Omental fat pad (tissue), 3 donors: ENCODE measurements at regions not wholly inside any gene's neighbourhood (a gene's known extent, or its start where the extent isn't known, plus 50 kb on each side); places are given as distances from the start of the nearest gene placed in this dataset.
"Not testable (repeated sequence)": the region's sequence is repeated elsewhere in the genome, so short reads cannot be mapped to it uniquely, and the experiment has no call there.

Source experiments
- ATAC-seq: fragments of 150-250 bp; one replicate; pipeline ENCODE4 v1.9.1; 2016; ENCODE audit warnings: mild to moderate bottlenecking, moderate library complexity; ENCODE audit not compliant: low FRiP score
- DNase-seq: peaks from one replicate; pipeline ENCODE4 v3.0.0-alpha.2; 2019; ENCODE audit warnings: low spot score
- TF ChIP-seq, protein P1 (sequence below), 3 donors: fragments of 450-650 bp; IDR thresholded peaks; one replicate each; pipeline ENCODE4 v1.5.1; 2016 to 2017; ENCODE audit warnings: antibody characterized with exemption in 3 of 3, mild to moderate bottlenecking in 3 of 3, moderate library complexity in 2 of 3

DNA sequence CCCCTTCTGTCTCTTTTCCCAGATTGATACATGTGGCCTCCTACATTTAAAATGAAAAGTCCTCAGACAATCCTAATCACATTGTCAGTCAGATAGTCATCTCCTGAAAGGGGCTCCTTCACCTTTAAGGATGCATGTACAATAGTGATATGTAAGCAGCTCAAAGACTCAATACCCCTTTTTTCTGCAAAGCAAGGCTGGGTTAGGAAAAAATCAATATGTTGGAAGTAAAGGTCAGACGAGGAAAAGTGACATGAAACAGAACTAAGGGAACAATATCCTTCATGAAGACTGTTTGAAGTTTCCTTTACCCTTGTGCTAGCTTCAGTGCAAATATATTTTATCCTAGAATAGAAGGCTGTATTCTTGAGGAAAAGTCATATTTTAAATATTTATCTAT, 539.3 kb downstream of the NR2F2 start:
- TF ChIP-seq, protein P1, sequence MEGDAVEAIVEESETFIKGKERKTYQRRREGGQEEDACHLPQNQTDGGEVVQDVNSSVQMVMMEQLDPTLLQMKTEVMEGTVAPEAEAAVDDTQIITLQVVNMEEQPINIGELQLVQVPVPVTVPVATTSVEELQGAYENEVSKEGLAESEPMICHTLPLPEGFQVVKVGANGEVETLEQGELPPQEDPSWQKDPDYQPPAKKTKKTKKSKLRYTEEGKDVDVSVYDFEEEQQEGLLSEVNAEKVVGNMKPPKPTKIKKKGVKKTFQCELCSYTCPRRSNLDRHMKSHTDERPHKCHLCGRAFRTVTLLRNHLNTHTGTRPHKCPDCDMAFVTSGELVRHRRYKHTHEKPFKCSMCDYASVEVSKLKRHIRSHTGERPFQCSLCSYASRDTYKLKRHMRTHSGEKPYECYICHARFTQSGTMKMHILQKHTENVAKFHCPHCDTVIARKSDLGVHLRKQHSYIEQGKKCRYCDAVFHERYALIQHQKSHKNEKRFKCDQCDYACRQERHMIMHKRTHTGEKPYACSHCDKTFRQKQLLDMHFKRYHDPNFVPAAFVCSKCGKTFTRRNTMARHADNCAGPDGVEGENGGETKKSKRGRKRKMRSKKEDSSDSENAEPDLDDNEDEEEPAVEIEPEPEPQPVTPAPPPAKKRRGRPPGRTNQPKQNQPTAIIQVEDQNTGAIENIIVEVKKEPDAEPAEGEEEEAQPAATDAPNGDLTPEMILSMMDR (IDR thresholded peaks at IDR 0.05) = no peak
- DNase-seq (no peak), ATAC-seq (no peak)

- DNase-seq (no peak), ATAC-seq (no peak)
- TF ChIP-seq, protein P1 (IDR thresholded peaks at IDR 0.05) = no peak
Measured at GRCh38 chr15:96870580-96870979, 540.1 kb downstream of the NR2F2 start.

GRCh38 chr15:96877442-96877841, 546.9 kb downstream of the NR2F2 start:
- not testable (repeated sequence) for ATAC-seq, DNase-seq

- ATAC-seq (no peak), DNase-seq (no peak)
- TF ChIP-seq, protein P1 (IDR thresholded peaks at IDR 0.05) = no peak
Measured at GRCh38 chr15:96878129-96878528, 547.6 kb downstream of the NR2F2 start.

DNA sequence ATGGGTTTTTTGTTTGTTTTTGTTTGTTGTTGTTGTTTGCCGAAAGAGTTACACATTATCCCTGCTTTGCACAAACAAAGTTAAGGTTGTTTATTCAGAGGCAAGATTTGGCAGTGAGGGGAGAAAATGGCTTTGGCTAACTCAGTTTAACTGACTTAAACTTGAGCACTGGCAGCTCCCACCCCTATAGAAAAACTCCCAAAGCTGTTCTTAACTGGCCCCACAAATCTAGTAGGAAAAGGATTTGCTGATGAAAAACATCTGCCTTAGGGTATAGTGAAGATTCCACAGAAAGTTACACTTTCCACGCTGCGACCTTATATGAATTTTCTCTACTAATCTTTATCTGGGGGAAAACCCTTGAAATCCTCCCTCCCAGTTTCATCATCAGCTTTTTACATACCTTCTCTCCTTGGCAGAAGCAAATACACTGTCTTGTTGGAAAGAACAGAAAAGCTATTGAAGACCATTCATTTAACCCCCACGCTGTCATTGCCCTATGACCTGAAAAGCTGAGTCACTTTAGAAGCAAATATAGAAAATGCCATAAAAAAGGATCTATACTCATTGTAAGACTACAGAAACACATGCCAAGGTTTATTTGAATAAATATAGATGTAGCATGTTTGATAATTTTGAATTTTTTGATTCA, 551.7 kb downstream of the NR2F2 start:
- ATAC-seq (no peak), DNase-seq (no peak)
- TF ChIP-seq, protein P1 (IDR thresholded peaks at IDR 0.05) = no peak

DNA sequence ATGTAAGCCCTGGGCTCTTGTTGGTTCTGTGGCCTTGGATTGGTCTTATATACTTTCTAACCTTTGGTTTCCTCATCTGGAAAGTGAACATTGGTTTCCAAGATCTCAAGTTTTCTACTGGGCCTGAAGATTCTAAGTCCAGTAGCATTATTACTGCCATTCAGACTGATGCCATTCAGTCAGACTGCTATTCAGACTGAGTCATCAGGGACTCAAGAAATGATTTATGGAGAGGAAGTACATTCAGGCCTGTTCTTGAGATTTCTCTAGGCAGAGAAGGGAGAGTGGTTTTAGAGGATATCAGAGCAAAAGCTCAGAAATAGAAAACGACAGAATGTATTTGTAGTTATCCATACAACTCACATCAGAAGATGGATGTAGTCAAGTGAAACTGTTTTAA, 557.2 kb downstream of the NR2F2 start:
- DNase-seq (no peak), ATAC-seq (no peak)
- TF ChIP-seq, protein P1 (IDR thresholded peaks at IDR 0.05) = no peak

DNA sequence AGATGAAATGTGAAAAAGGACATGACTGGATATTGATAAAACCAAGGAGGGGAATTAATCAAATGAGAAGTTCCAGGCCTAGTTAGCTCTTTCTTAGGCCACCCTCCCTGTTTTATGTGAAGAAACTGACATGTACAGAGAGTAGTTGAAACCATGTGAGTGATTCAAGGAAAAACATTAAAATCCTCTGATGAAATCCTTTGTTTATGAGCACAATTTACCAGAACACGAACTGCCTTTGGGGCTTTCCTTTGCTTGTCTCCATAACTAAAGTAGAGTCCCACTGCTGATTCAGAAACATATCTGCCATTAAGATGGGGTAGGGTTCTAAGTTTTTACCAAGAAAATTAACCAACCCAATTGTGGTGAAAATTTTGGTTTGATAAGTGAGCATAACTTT, 558.3 kb downstream of the NR2F2 start:
- ATAC-seq (no peak), DNase-seq (no peak)
- TF ChIP-seq, protein P1 (IDR thresholded peaks at IDR 0.05) = no peak
